ENCODE measurements at regions not wholly inside any gene's neighbourhood (a gene's known extent, or its start where the extent isn't known, plus 50 kb on each side); places are given as distances from the start of the nearest gene placed in this dataset.

- WGBS (ENCODE audit: insufficient coverage, insufficient replicate concordance, low lambda C conversion rate, missing lambda C conversion rate): 0% methylated on average over 3 of the region's 3 CpGs
- DNase-seq (ENCODE audit: low read depth, low spot score) (no peak), FAIRE-seq (no peak), ATAC-seq (no peak)
- BruUV-seq (replicated peaks): no TSS peak
- no peak overlapping the region for H2AFZ ChIP-seq (ENCODE audit: control insufficient read depth, low read depth, low read length)
- in situ Hi-C loops (cut with MboI) (no loop called here), intact Hi-C loops (cut with micrococcal nuclease; ENCODE audit: unreplicated experiment) (no loop called here)
- ChIA-PET POLR2A (no interaction called here), RAD21 (ENCODE audit: unreplicated experiment) (no interaction called here), CTCF (interaction anchor here (1.1 kb wide), 1 partner anchor 31 kb away, joined by 4 read pairs; no protein-coding TSS in a partner anchor), SMC1A (ENCODE audit: uncharacterized antibody, unreplicated experiment) (interaction anchor here (1.7 kb wide), 1 partner anchor 10 kb away, joined by 4 read pairs; no protein-coding TSS in a partner anchor)
- H3K79me2 ChIP-seq (ENCODE audit: control insufficient read depth, insufficient read depth, low read length): no peaks in the 10 kb centered on the region
- H3K4me1 ChIP-seq (ENCODE audit: control insufficient read depth, insufficient read depth, low read length): no peaks in the 10 kb centered on the region
- no peaks in the 10 kb centered on the region for H3K36me3 ChIP-seq (ENCODE audit: control insufficient read depth in 2 of 2, insufficient read depth in 2 of 2, low read length in 1 of 2)
- no peak for TF ChIP-seq TAF1 (IDR thresholded peaks at IDR 0.05; ENCODE audit: borderline replicate concordance, low read depth, low read length)
- no peak for TF ChIP-seq GABPA (IDR thresholded peaks at IDR 0.05; ENCODE audit: low read depth)
- no peak for TF ChIP-seq ESRRA (IDR thresholded peaks at IDR 0.05; ENCODE audit: low read length)
- no peak for TF ChIP-seq NR2C1 (IDR thresholded peaks at IDR 0.05)
- TF ChIP-seq KLF5 (IDR thresholded peaks at IDR 0.05; ENCODE audit: partially characterized antibody): no peak
- TF ChIP-seq ETV6 (conservative IDR thresholded peaks at IDR 0.05 in 1 of 2, IDR thresholded peaks at IDR 0.05 in 1 of 2; ENCODE audit: borderline replicate concordance in 1 of 2, low read depth in 1 of 2): no peak
- no peak for TF ChIP-seq IKZF1 (conservative IDR thresholded peaks at IDR 0.05)
- H3K9me3 ChIP-seq (replicated peaks; ENCODE audit: control insufficient read depth, insufficient read depth, low read length): no peaks in the 10 kb centered on the region
- H4K20me1 ChIP-seq (ENCODE audit: control insufficient read depth, insufficient read depth): no peaks in the 10 kb centered on the region
- no peak overlapping the region for H3K4me3 ChIP-seq
- H3K27me3 ChIP-seq (replicated peaks in 1 of 2; ENCODE audit: control insufficient read depth in 2 of 2, insufficient read depth in 2 of 2, low read length in 1 of 2): no peaks in the 10 kb centered on the region
- no peak overlapping the region for H3K4me2 ChIP-seq (ENCODE audit: control insufficient read depth, insufficient read depth)
- no peak overlapping the region for H3K9ac ChIP-seq (ENCODE audit: control insufficient read depth, insufficient read depth, low read length)
- no peak overlapping the region for H3K27ac ChIP-seq (ENCODE audit: control insufficient read depth, insufficient read depth)
Measured at GRCh38 chr2:14569294-14569693, 63.2 kb upstream of the LRATD1 start.

GRCh38 chr2:14572633-14573032, 59.9 kb upstream of the LRATD1 start:
- Histone ChIP-seq H3K9me3 (replicated peaks; ENCODE audit: control insufficient read depth, insufficient read depth, low read length) (no peaks in the 10 kb centered on the region), H3K36me3 (ENCODE audit: control insufficient read depth in 2 of 2, insufficient read depth in 2 of 2, low read length in 1 of 2) (no peaks in the 10 kb centered on the region), H3K4me2 (ENCODE audit: control insufficient read depth, insufficient read depth) (no peak overlapping the region), H3K4me1 (ENCODE audit: control insufficient read depth, insufficient read depth, low read length) (no peaks in the 10 kb centered on the region), H3K27me3 (replicated peaks in 1 of 2; ENCODE audit: control insufficient read depth in 2 of 2, insufficient read depth in 2 of 2, low read length in 1 of 2) (no peaks in the 10 kb centered on the region), H3K9ac (ENCODE audit: control insufficient read depth, insufficient read depth, low read length) (no peak overlapping the region), H4K20me1 (ENCODE audit: control insufficient read depth, insufficient read depth) (no peaks in the 10 kb centered on the region), H2AFZ (ENCODE audit: control insufficient read depth, low read depth, low read length) (no peak overlapping the region), H3K79me2 (ENCODE audit: control insufficient read depth, insufficient read depth, low read length) (no peaks in the 10 kb centered on the region), H3K4me3 (no peak overlapping the region), H3K27ac (ENCODE audit: control insufficient read depth, insufficient read depth) (no peak overlapping the region)
- WGBS (ENCODE audit: insufficient coverage, insufficient replicate concordance, low lambda C conversion rate, missing lambda C conversion rate): 19% methylated on average over 2 of the region's 2 CpGs
- ATAC-seq (no peak), FAIRE-seq (no peak), DNase-seq (ENCODE audit: low read depth, low spot score) (no peak)
- in situ Hi-C loops (cut with MboI): no loop called here
- SMC1A ChIA-PET (ENCODE audit: uncharacterized antibody, unreplicated experiment): no interaction called here
- POLR2A ChIA-PET: no interaction called here
- intact Hi-C loops (cut with micrococcal nuclease; ENCODE audit: unreplicated experiment): no loop called here
- no TSS peak for BruUV-seq (replicated peaks)
- CTCF ChIA-PET: no interaction called here
- RAD21 ChIA-PET (ENCODE audit: unreplicated experiment): no interaction called here
- TF ChIP-seq HSF1 (IDR thresholded peaks at IDR 0.05; ENCODE audit: low read depth, low read length) (no peak), POLR2AphosphoS2 (IDR thresholded peaks at IDR 0.05; ENCODE audit: low read depth, low read length) (no peak), HDAC2 (IDR thresholded peaks at IDR 0.05) (no peak), BCLAF1 (IDR thresholded peaks at IDR 0.05) (no peak), TCF3 (IDR thresholded peaks at IDR 0.05; ENCODE audit: borderline replicate concordance, insufficient read depth, low read depth, low read length) (no peak), IRF5 (IDR thresholded peaks at IDR 0.05; ENCODE audit: borderline replicate concordance) (no peak)
